ENCODE measurements at regions not wholly inside any gene's neighbourhood (a gene's known extent, or its start where the extent isn't known, plus 50 kb on each side); places are given as distances from the start of the nearest gene placed in this dataset.

GRCh38 chr18:24663026-24663425, 202.6 kb downstream of the HRH4 start:
- no peak overlapping the region for H3K4me3 ChIP-seq (ENCODE audit: low read depth, low read length)
- TF ChIP-seq CTCF (conservative IDR thresholded peaks at IDR 0.05; ENCODE audit: low read depth, low read length), result no peak
- DNase-seq (ENCODE audit: low read depth), result no peak

GRCh38 chr18:24669015-24669414, 208.6 kb downstream of the HRH4 start:
- no peak for TF ChIP-seq CTCF (conservative IDR thresholded peaks at IDR 0.05; ENCODE audit: low read depth, low read length)
- H3K4me3 ChIP-seq (ENCODE audit: low read depth, low read length), result no peak overlapping the region
- no peak for DNase-seq (ENCODE audit: low read depth)

DNA sequence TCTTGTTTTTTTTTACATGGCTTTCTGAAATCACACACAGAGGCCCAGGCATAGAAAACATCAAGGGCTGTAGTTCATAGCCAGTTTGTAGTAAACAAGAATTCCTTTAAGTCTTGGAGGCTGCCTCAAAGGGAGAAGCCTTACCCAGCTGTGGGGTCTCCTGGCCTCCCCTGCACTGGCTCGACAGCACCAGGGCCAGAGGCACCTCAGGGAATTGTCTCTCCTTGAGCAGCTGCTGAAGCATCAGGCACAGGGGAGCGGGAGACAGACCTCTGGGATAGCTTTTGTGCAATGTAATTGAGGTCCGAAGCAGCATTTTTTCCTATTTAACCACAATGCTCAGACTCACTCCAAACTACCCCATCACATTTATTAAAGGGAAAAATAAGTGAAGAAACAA, 209.1 kb downstream of the HRH4 start:
- TF ChIP-seq CTCF (conservative IDR thresholded peaks at IDR 0.05; ENCODE audit: low read depth, low read length), result no peak
- no peak for DNase-seq (ENCODE audit: low read depth)

DNA sequence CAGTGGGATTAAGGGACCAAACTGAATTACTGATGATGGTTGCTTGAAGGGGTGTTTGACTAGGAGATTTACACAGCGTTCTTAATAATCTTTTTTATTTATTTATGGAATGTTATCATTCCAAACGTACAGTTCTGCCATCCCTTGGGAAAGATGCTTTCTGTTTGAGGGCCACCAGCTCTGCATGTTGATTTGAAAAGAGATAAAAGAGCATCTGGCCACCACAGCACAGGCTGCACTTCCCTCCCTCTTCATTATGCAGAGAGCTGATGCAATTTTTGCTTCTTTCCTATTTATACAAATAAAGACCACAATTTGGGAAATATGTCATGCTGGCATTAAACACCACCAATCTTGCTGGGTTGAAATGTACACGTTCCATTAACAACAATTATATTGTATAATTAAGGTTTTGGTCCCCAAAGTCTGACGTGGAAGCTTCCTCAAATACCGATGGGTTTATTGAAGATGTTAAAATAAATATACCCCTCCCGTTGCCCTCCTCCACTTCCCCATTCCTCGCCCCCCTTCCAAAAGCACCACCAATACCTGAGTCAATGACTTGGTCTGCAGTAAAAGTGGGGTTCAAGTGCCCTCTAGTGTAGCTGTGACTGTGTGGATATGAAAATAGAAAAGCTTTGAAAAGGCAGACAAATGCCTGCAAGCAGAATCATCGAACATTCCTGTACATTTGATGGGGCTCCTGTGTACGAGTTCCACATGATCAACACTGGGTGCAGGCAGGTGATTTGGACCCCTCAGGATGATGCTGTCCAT, 211.9 kb downstream of the HRH4 start:
- H3K4me3 ChIP-seq (ENCODE audit: low read depth, low read length), result no peak overlapping the region
- DNase-seq (ENCODE audit: low read depth), result no peak
- TF ChIP-seq CTCF (conservative IDR thresholded peaks at IDR 0.05; ENCODE audit: low read depth, low read length), result no peak

More for the DNA sequence above, 209.1 kb downstream of the HRH4 start:
- no peak overlapping the region for H3K4me3 ChIP-seq (ENCODE audit: low read depth, low read length)

DNA sequence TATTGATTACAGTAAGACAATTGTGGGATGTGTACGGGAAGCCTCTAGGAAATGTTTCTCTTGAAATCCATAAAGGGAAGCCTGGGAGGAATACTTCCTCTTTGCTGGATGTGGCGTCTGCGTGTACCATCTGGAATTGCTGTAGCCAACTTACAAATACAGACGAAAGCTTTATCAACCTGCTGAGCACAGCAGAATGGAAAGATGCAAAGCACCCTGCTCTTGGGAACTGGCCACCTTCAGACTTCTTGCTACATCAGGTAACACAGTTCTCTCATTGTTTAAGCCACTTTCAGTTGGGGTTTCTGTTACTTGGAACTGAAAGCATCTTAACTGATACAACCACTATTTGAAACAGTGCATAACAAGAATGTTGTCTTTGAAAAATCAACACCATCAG, 213.8 kb downstream of the HRH4 start:
- no peak for DNase-seq (ENCODE audit: low read depth)
- TF ChIP-seq CTCF (conservative IDR thresholded peaks at IDR 0.05; ENCODE audit: low read depth, low read length), result no peak
- H3K4me3 ChIP-seq (ENCODE audit: low read depth, low read length), result no peak overlapping the region

- no peak overlapping the region for H3K4me3 ChIP-seq (ENCODE audit: low read depth, low read length)
- no peak for TF ChIP-seq CTCF (conservative IDR thresholded peaks at IDR 0.05; ENCODE audit: low read depth, low read length)
- DNase-seq (ENCODE audit: low read depth), result no peak
These were observed 214.2 kb downstream of the HRH4 start for GRCh38 chr18:24674605-24675004.

GRCh38 chr18:24677011-24677410, 216.6 kb downstream of the HRH4 start:
- DNase-seq (ENCODE audit: low read depth), result no peak
- no peak for TF ChIP-seq CTCF (conservative IDR thresholded peaks at IDR 0.05; ENCODE audit: low read depth, low read length)
- no peak overlapping the region for H3K4me3 ChIP-seq (ENCODE audit: low read depth, low read length)
